A673 (cell line): ENCODE measurements at regions not wholly inside any gene's neighbourhood (a gene's known extent, or its start where the extent isn't known, plus 50 kb on each side); places are given as distances from the start of the nearest gene placed in this dataset.

Experiments used
- EZH2 ChIP-seq: fragments of 200-600 bp; sonication (generic); IDR thresholded peaks from 2 replicates; pipeline ENCODE4 v1.6.1; 2017; ENCODE audit warnings: borderline replicate concordance, low read depth, mild to moderate bottlenecking, mixed read lengths, antibody characterized with exemption, low read length; ENCODE audit not compliant: poor library complexity, severe bottlenecking
- TF ChIP-seq, protein P1 (sequence below): fragments of 300-800, 200-600 bp; sonication (generic); conservative IDR thresholded peaks from 2 replicates; pipeline ENCODE4 v1.5.1; 2017; ENCODE audit warnings: low read depth, mild to moderate bottlenecking, antibody characterized with exemption, low read length, moderate library complexity, mixed read lengths

- TF ChIP-seq, protein P1, sequence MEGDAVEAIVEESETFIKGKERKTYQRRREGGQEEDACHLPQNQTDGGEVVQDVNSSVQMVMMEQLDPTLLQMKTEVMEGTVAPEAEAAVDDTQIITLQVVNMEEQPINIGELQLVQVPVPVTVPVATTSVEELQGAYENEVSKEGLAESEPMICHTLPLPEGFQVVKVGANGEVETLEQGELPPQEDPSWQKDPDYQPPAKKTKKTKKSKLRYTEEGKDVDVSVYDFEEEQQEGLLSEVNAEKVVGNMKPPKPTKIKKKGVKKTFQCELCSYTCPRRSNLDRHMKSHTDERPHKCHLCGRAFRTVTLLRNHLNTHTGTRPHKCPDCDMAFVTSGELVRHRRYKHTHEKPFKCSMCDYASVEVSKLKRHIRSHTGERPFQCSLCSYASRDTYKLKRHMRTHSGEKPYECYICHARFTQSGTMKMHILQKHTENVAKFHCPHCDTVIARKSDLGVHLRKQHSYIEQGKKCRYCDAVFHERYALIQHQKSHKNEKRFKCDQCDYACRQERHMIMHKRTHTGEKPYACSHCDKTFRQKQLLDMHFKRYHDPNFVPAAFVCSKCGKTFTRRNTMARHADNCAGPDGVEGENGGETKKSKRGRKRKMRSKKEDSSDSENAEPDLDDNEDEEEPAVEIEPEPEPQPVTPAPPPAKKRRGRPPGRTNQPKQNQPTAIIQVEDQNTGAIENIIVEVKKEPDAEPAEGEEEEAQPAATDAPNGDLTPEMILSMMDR, result no peak
- no peak for TF ChIP-seq EZH2
Measured at GRCh38 chr22:49197505-49197904, 630.2 kb downstream of the BRD1 start.
